ENCODE measurements at regions not wholly inside any gene's neighbourhood (a gene's known extent, or its start where the extent isn't known, plus 50 kb on each side); places are given as distances from the start of the nearest gene placed in this dataset.

DNA sequence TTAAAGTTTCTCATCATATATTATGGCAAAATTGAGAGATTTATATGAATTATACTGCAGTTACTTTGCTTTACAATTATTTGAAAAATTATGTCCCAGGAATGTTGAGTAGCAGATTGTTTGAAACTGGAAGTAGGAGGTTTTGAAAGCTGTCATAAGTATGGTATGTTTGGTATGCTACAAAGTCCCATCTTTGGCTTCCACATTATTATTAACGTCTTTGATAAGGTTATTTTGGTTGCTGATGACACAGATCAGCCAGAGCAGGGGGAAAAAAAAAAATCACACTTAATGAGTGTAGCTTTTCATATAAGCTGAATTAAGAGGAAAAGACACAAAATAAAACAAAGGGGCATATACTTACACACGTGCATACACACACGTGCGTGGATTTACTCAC lies 130.1 kb downstream of the SLITRK1 start:
- TF ChIP-seq CTCF (conservative IDR thresholded peaks at IDR 0.05; ENCODE audit: low read depth in 2 of 2) (no peak), POLR2AphosphoS5 (IDR thresholded peaks at IDR 0.05; ENCODE audit: low read depth) (no peak), REST (IDR thresholded peaks at IDR 0.05; ENCODE audit: unreplicated experiment) (no peak), ZNF331 (CRISPR knock-in tag; IDR thresholded peaks at IDR 0.05; ENCODE audit: low read depth) (no peak), EZH2 (IDR thresholded peaks at IDR 0.05; ENCODE audit: low read depth, unreplicated experiment) (no peak), CREB1 (CRISPR knock-in tag; IDR thresholded peaks at IDR 0.05; ENCODE audit: low read depth) (no peak), ZNF114 (CRISPR knock-in tag; IDR thresholded peaks at IDR 0.05) (no peak)
